ENCODE measurements at regions not wholly inside any gene's neighbourhood (a gene's known extent, or its start where the extent isn't known, plus 50 kb on each side); places are given as distances from the start of the nearest gene placed in this dataset.
"Not testable (repeated sequence)": the region's sequence is repeated elsewhere in the genome, so short reads cannot be mapped to it uniquely, and the experiment has no call there.

- Mint-ChIP-seq H3K27ac (no peak overlapping the region), H3K9me3 (peaks cover 7% of the 10 kb centered on the region), H3K4me1 (no peaks in the 10 kb centered on the region), H3K27me3 (ENCODE audit: low read depth, poor library complexity) (no peaks in the 10 kb centered on the region), H3K4me3 (no peak overlapping the region), H3K36me3 (ENCODE audit: low read depth) (no peaks in the 10 kb centered on the region)
- DNase-seq, result no peak
- TF ChIP-seq CTCF (IDR thresholded peaks at IDR 0.05), result no peak
These were observed 1209.8 kb downstream of the FLRT2 start for GRCh38 chr14:86739761-86740160.

GRCh38 chr14:86731427-86731826 is 1201.5 kb downstream of the FLRT2 start:
- H3K9me3 Mint-ChIP-seq; DNase-seq; H3K36me3 Mint-ChIP-seq (ENCODE audit: low read depth); H3K4me1 Mint-ChIP-seq; H3K4me3 Mint-ChIP-seq; H3K27ac Mint-ChIP-seq; H3K27me3 Mint-ChIP-seq (ENCODE audit: low read depth, poor library complexity): not testable (repeated sequence)

GRCh38 chr14:86723254-86723624 is 1193.3 kb downstream of the FLRT2 start:
- Mint-ChIP-seq H3K9me3 (no peaks in the 10 kb centered on the region), H3K27me3 (ENCODE audit: low read depth, poor library complexity) (no peaks in the 10 kb centered on the region), H3K36me3 (ENCODE audit: low read depth) (no peaks in the 10 kb centered on the region), H3K4me3 (no peak overlapping the region), H3K4me1 (no peaks in the 10 kb centered on the region), H3K27ac (no peak overlapping the region)
- TF ChIP-seq CTCF (IDR thresholded peaks at IDR 0.05), result no peak
- DNase-seq, result no peak

- H3K36me3 Mint-ChIP-seq (ENCODE audit: low read depth), result no peaks in the 10 kb centered on the region
- no peak overlapping the region for H3K27ac Mint-ChIP-seq
- no peaks in the 10 kb centered on the region for H3K9me3 Mint-ChIP-seq
- H3K4me3 Mint-ChIP-seq, result no peak overlapping the region
- no peaks in the 10 kb centered on the region for H3K4me1 Mint-ChIP-seq
- DNase-seq, result no peak
- H3K27me3 Mint-ChIP-seq (ENCODE audit: low read depth, poor library complexity), result no peaks in the 10 kb centered on the region
- no peak for TF ChIP-seq CTCF (IDR thresholded peaks at IDR 0.05)
These were observed 1192.8 kb downstream of the FLRT2 start for GRCh38 chr14:86722612-86723253.

- DNase-seq, result no peak
- no peak overlapping the region for H3K4me3 Mint-ChIP-seq
- TF ChIP-seq CTCF (IDR thresholded peaks at IDR 0.05), result no peak
- peaks cover 4% of the 10 kb centered on the region for H3K27me3 Mint-ChIP-seq (ENCODE audit: low read depth, poor library complexity)
- no peak overlapping the region for H3K27ac Mint-ChIP-seq
- H3K4me1 Mint-ChIP-seq, result peaks cover 17% of the 10 kb centered on the region
- no peaks in the 10 kb centered on the region for H3K36me3 Mint-ChIP-seq (ENCODE audit: low read depth)
- no peaks in the 10 kb centered on the region for H3K9me3 Mint-ChIP-seq
These were observed 1184.6 kb downstream of the FLRT2 start for GRCh38 chr14:86714575-86714974.

GRCh38 chr14:86714153-86714552 is 1184.2 kb downstream of the FLRT2 start:
- Mint-ChIP-seq H3K27ac (no peak overlapping the region), H3K9me3 (no peaks in the 10 kb centered on the region), H3K36me3 (ENCODE audit: low read depth) (no peaks in the 10 kb centered on the region), H3K27me3 (ENCODE audit: low read depth, poor library complexity) (peaks cover 4% of the 10 kb centered on the region), H3K4me1 (peaks cover 17% of the 10 kb centered on the region), H3K4me3 (no peak overlapping the region)
- TF ChIP-seq CTCF (IDR thresholded peaks at IDR 0.05), result no peak
- DNase-seq, result no peak

Data from nephron progenitor cell (in vitro differentiated cells).